ENCODE measurements at regions not wholly inside any gene's neighbourhood (a gene's known extent, or its start where the extent isn't known, plus 50 kb on each side); places are given as distances from the start of the nearest gene placed in this dataset.

DNA sequence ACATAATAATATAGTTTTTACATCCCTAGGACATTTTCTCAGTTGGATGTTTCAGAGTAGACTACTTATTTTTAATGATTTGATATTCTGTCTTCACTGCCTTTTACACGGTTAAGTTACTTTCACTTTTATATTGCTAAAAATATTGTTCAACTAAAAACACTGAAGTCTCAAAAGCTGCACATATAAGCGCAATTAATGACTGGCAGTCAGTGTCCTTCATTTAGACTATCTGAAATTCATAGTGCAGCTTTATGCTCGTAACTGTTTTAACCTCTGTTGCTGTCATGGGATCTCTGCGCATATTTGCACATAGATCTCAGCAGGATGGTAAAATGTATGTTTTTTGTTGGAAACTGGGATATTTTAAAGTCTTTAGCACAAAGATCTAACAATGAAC is 864.3 kb downstream of the SLITRK6 start:
- no peak for DNase-seq

DNA sequence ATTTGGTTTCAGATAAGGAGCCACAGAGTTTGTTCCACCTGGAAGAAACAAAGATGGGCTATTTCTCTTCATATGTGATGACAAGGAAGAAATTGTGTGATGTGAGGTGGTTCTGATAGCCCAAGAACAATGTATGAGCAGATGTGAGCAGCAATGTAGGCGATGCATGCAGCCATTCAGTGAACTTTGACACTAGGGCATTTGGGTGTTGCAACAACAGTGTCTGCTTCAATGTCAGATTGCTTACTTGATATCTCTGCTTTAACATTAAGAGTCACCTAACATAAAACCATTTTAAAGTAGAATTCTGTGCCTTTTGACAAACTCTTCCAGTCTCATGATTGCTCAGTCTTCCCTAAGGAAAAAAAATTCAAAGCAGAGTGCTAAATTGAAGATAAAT is 865.4 kb downstream of the SLITRK6 start:
- DNase-seq, result no peak

- no peak for DNase-seq
Measured at GRCh38 chr13:84931264-84931663, 868.0 kb downstream of the SLITRK6 start.

DNA sequence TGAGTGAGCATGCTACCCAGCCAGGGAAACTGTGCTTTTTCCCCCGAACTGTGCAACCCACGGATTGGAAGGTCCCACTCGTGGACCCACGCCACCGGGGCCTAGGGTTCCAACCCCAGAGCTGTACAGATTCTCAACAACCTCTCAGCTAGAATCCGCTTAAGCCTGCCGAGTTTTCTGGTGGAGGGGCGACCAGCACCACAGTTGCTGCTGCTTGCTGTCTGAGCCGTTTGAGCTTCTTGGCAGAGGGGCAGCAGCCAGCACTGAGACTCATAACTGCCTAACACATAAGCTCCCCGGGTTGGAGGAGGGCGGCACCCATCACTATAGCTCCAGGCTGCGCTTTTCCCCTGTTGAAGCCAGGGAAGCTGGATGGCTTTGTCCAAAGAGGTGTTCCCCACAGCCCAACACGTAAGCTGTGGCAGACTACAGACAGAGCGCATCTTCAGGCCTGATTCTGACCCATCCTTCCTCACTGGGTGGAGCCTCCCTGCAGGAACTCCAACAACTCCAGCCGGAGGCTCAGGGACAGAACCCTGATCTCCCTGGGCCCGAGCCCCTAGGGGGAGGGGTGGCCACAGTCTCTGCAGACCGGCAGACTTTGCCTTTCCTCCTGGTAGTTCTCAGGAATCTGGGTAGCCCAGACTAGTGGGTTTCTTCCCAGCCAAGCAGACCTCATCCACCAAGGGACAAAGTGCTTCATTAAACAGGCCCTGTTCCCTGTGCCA is 871.6 kb downstream of the SLITRK6 start:
- DNase-seq, result no peak

- DNase-seq, result no peak
Measured at GRCh38 chr13:84925443-84925842, 873.8 kb downstream of the SLITRK6 start.

GRCh38 chr13:84923831-84924230 is 875.4 kb downstream of the SLITRK6 start:
- no peak for DNase-seq

DNA sequence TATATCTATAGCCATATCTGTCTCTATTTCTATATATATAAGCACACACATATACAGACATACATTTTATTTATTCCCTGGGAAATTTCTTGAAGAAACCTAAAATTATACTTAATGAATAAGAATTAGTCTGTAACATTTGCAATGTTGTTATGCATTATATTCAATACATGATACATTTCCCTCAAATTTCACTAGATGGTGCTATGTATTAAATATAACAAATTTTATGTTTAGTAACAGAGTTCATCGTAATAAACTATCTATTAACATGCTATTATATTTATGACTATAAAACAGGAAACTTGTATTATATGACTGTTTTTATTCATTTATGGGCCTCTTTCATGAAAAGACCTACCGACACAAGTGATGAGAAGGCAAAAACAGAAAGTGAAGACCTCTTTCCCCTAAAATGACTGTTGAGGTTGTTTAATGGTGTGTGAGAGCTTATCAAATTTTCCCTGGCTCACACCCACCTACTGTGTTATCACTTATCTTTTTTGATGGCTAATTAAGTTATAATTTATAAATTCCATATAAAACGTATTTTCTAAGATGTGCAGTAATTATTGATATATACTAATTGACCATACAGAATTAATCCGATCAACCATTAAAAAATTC is 881.9 kb downstream of the SLITRK6 start:
- no peak for DNase-seq

DNA sequence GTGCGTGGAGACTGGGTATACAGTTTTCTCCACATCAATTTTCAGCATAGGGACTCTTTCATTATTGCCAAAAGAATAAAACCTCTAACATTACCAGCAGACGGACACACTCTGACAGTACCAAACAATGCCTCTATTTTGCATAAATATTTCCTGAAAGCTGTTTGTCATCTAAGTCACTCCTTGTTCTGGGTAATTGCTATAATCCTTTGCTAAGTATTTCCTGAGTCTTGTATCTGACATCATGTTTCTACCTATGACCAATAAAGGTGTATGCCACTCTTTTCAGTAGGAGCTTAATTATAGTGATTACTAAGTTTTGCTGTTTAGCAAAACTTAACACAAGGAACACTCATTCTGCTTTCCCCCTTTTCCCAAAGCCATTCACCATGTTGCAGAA is 886.5 kb downstream of the SLITRK6 start:
- DNase-seq, result no peak

DNA sequence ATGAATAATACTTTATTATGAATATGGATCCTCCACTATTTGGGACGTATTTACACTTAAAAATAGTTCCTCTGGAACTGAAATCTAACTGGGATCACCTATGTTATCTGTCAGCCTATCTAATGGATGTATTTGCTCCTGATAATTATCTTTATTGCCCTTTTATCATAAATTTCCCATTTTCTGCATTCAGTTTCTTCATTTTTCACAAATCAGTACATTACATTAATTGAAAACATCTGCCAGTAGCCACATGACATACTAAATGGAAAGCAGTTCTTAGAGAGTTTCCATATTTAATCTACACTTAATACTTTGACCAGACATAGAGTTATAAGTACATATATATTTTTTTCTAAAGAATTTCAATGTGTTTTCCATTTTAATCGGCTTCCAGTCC is 888.8 kb downstream of the SLITRK6 start:
- no peak for DNase-seq

DNA sequence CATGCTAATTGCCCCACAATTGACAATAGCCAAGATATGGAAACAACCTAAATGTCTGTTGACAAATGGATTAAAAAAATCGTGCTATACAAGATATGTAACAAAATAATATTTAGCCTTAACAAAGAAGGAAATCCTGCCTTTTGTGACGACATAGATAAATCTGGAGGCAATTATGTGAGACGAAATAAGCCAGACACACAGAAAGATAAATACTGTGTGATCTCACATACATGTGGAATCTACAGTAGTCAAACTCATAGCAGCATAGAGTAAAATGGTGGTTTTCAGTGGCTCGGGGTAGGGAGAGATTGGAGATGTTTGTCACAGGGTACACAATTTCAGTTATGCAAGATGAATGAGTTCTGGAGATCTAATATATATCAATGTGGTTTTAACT is 895.8 kb downstream of the SLITRK6 start:
- DNase-seq, result no peak

GRCh38 chr13:84902243-84902642 is 897.0 kb downstream of the SLITRK6 start:
- no peak for DNase-seq

GRCh38 chr13:84896128-84896527 is 903.1 kb downstream of the SLITRK6 start:
- peak; percentile 35 for DNase-seq

DNA sequence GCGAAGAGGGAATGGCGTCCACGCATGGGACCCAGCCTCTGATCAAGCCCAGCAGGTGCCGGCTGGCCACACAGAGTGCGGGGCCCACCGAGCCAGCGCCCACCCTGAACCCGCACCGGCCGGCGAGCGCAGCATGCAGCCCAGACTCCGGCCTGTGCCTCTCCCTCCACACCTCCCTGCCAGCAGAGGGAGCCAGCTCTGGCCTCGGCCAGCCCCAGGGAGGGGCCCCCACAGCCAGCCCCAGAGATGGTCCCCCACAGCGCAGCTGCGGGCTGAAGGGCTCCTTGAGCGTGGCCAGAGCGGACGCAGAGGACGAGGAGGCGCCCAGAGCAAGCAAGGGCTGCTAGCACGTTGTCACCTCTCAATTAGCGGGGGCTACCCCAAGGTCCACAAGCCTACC is 904.5 kb downstream of the SLITRK6 start:
- no peak for DNase-seq

DNA sequence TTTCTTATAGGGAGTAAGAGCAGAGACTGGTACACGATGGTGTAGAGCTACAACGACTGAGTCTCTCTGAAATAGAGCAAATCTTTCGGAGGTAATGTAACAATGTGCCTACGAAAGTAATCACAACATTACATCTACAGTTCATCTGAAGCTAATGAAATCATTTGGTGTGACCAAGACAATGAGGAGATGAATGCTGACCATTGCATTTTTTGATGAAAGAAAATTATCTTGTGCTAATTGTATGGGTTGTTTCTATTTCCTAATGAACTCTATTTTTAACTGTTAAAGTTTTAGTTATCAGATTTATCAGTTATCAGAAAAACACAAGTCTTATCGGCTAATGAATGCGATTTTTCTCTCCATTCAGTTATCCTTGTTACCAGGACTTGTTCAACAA is 913.4 kb downstream of the SLITRK6 start:
- DNase-seq, result no peak

DNA sequence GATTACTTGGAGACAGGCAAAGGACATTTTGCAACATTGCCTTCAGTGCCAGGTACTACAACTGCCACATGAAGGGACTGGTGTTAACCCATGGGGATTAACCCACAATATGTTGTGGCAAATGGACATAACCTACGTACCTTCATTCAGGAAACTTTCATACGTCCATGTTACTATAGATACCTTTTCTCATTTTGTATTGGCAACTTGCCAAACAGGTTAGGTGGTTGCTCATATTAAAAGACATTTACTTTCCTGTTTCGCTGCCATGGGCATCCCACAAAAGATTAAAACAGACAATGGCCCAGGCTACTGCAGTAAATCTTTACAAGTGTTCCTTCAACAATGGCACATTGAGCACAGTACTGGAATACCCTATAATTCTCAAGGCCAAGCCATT is 925.3 kb downstream of the SLITRK6 start:
- no peak for DNase-seq

DNA sequence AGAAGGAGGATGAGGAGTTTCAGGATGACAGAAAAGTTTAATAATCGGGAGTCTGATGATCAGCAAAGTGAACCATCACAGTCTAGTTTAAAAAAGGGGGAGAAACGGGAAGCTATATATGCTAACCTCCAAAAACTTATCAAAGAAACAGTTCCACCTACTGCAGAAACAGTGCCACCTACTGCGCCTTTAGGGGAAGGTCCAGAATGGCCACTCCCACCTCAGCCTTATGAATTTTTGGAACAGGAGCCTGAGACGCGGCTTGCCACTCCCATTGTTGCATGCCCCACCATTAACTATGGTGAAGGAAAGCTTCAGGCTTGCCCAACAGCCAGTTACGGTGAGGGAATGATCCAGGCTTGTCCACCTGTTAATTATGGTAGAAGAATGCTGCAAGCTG is 929.0 kb downstream of the SLITRK6 start:
- DNase-seq, result no peak

DNA sequence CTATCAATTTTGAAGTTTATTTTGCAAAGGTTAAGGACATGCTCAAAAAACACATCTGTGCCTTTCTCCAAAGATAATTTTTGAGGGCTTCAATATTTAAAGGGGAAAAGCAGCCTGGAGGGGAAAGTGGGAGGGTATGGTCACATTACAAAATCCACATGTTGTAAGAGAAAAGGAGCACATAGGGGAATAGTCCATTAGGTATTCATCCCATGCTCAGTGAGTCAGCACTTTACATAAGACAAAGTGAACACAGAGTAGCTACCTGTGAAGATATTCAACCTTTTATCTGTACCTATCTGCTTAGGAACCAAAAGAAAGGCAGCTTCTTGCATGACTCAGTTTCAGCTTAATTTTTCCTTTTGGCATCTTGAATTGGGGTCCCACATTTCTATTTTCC is 932.0 kb downstream of the SLITRK6 start:
- no peak for DNase-seq

DNA sequence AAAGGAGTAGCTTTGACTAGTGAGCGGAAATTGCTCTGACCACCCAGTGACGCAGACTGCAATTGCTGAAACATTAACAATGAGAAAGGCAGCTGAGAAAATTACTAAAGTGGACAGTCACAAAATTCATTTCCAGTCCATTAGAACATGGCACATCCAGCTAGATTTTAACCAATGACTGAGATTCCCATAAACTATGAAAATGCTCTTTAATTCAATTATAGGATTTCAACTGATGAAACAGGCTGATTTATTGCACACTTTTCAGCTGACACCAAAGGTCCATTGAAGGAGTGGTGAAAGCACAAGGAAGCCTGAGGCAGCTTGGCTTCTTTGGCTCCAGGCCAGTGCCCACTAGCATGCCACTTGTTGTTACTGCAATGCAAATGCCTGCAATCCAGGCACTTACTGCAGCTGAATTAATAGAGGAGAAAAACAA is 933.4 kb downstream of the SLITRK6 start:
- no peak for DNase-seq

DNA sequence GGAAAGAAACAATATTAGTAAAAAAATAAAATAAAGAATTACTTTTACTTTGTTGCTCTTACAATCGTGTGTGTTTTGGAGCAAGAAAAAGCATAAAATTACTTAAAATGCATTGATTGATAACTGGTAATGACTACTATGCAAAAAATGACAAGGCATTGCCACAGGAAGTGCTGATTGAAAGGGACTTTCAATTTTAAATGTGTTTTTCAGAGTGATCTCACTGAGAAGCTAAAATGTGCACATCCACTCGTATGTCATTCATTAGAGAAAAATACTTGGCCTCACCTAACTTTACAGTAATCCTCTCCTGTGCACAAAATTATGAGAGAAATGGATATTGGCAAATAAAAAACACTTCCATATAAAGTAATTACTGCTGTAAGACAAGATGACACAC is 934.9 kb downstream of the SLITRK6 start:
- no peak for DNase-seq

DNA sequence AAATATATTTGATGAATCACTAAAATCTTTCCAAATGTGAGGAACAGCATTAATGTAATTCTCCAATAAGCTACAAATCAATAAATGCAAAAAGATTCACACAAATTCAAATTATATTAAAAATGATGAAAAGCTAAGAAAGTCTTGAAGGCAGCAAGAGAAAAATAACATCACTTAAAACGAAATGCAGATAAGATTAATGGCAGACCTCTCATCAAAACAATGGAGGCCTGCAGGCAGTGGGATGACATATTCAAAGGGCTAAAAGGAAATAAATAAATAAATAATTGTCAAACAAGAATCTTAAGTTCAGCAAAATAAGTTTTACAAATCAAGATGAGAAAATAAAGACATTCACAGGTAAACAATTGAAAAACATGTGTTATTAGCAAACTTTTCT is 952.1 kb downstream of the SLITRK6 start:
- no peak for DNase-seq

GRCh38 chr13:84845907-84846619 is 953.2 kb downstream of the SLITRK6 start:
- no peak for DNase-seq

- DNase-seq, result no peak
Measured at GRCh38 chr13:84844473-84844872, 954.7 kb downstream of the SLITRK6 start.

GRCh38 chr13:84843368-84843767 is 955.9 kb downstream of the SLITRK6 start:
- no peak for DNase-seq

- no peak for DNase-seq
Measured at GRCh38 chr13:84834201-84834600, 951.9 kb upstream of the SLITRK1 start.

Measured in stimulated activated CD4-positive, alpha-beta T cell treated with anti-CD3 and anti-CD28 coated beads, Interleukin-15, amount 100 ng/mL, for 24 hours (primary cell).